DMS79 (cell line): ENCODE measurements at regions not wholly inside any gene's neighbourhood (a gene's known extent, or its start where the extent isn't known, plus 50 kb on each side); places are given as distances from the start of the nearest gene placed in this dataset.

Experiments used
- DNase-seq: peaks from one replicate; lab custom pipeline; 2025; lab: John Stamatoyannopoulos, UW

DNA sequence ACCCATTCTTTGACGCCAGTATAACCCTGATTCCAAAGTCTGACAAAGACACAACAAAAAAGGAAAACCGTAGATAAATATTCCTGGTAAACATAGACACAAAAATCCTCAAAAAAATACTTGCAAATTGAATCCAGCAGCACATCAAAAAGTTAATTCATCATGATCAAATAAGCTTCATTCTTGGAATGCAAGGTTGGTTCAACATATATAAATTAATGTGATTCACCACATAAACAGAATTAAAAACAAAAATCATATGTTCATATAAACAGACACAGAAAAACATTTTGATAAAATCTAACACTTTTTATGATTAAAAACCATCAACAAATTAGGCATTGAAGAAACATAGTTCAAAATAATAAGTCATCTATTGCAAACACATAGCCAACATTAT lies 324.2 kb upstream of the TRPC7 start:
- no peak for DNase-seq

DNA sequence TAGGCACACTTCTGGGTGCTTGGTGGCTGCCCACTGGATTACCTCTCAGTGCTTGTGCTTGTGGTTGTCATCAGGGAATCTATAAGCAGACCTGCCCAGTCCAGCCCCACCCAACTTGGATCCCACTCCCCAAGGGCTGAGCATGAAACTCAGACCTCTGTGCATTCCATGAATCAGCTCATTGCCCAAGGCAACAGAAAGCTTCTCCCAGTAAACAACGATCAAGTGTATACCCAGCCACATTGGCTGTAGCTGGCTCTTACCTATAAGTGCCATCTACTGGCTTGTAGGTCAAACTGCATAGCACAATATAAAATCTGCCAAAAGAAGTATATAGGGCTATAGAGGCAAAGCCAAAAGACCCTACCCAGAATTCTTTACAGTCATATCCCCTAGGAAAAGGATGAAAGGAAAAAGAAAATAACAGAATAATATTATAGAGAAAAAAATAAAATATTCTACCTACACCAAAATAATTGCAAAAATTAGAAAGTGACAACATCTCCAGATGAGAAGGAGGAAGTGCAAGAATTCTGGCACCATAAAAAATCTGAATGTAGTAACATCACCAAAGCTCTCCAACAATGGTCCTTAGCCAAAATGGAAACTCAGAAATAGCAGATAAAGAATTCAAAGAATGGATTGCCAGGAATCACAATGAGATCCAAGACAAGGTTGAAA lies 321.0 kb upstream of the TRPC7 start:
- DNase-seq: no peak

DNA sequence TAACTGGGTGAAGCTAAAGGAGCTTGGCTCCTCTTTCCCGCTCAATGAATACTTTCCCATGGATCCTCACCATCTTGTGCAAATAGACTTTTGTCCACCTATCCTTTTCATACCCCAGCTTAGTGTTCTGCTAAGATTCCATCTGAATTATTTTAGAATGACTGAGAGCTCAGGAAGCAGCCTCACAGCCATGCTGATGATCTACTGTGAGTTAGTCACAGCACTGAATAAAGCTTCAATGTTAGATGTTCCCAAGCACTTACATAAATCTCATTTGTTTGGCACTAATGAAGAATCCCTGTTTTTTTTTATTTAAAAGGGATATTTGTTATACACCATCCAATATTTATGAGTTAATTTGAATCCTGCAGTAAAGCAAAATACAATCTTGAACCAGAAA lies 317.6 kb upstream of the TRPC7 start:
- DNase-seq: no peak

DNA sequence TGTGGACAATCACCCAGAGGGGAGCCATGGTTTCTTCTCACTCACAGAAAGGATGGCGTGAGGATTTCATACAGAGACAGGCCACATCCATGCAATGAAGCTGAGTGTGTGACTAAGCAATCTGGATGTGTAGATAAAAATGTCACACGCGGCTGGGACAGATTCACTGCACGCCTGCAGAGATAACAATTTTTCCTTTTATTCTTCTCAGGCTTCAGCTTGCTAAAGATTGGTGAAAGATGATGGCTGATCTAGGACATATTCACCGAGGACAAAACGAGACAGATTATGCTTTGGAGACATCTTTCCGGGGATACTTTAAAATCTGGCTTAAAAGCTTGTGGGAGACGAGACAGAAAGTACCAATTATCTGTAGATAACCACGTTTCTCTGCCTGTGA lies 313.9 kb upstream of the TRPC7 start:
- no peak for DNase-seq

DNA sequence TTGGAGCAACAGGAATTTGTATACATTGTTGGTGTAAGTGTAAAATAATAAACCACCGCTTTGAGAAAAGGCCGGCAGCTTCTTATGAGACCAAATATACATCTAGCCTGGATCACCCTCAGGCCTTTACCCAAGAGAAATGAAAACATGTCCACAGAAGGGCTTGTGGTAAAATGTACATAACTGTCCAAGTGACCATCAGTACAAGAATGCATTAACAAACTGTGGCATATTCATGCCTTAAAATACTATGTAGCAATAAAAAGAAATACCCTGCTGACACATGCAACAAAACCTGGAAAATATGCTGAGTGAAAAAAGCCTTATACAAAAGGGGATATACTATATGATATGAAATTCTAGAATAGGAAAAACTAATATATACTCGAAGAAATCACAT lies 311.9 kb upstream of the TRPC7 start:
- no peak for DNase-seq

DNA sequence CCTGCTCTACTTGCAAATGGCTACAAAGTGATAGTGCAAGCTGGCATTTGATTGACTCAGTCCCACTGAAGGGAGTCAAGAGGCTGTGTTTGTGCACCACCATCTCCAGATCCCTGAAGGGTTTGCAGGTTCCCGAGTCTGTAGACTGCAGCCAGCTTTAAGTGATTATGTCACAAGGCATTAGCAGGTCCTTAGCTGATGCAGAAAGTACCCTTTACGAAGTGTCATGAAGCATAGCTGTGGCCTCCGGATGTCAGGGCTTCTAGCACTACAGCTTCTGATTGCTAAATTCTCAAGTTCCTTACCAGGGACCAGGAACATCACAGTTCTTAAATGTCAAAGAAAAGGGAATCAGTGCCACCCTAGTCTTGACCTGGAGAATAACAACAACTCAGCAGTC lies 311.3 kb upstream of the TRPC7 start:
- DNase-seq: no peak

DNA sequence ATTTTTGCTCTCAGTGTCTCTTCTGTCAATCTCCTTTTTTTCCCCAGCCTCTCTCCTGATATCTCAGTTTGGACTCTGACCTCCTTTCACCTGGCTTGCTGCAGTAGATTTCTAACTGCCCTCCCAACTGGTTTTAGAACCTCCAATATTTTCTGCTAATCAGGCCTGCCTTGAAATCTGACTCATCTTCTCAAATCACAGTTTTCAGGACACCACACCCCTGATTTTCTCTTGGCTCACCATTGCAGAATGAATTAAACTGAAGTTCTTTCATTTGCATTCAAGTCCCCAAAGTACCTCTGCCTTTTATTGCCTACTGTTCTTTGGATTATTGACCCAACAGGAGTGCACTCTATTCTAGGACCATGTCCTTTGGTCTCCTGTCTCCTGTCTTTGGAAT lies 310.4 kb upstream of the TRPC7 start:
- no peak for DNase-seq

DNA sequence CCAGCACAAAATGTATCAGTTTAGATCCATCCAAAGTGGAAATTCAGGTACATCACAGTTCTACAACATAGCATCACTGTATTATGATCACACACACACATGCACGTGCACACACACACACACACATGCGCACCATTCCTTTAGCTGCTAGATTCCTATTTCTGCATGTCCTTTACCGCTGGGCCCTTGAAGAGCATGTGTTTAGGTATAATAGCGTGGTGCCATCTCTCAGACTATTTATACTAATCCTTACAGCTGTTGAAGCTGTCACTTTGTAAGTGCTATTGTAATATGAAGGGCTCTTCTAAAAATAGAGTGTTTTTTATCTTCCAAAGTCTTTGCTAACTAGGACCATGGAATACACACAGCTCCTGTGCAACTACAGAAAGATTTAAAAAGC lies 308.8 kb upstream of the TRPC7 start:
- no peak for DNase-seq

DNA sequence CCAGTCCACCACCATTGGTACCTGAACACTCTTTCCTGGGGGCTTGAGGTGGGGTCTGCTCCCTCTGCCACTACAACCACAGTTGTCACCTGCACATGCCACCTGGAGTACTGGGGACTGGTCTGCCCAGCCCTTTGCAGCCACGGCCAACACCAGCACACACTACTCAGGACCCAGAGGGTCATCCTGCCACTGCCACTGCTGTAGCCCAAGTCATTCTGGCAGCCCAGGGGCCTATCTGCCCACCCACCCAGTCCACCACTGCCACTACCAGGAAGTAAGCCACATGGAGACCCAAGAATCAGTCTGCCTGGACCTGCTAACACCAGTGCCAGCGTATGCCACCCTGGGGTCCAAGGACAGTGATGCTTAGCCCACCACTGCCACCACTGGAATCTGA lies 302.4 kb upstream of the TRPC7 start:
- DNase-seq: no peak

DNA sequence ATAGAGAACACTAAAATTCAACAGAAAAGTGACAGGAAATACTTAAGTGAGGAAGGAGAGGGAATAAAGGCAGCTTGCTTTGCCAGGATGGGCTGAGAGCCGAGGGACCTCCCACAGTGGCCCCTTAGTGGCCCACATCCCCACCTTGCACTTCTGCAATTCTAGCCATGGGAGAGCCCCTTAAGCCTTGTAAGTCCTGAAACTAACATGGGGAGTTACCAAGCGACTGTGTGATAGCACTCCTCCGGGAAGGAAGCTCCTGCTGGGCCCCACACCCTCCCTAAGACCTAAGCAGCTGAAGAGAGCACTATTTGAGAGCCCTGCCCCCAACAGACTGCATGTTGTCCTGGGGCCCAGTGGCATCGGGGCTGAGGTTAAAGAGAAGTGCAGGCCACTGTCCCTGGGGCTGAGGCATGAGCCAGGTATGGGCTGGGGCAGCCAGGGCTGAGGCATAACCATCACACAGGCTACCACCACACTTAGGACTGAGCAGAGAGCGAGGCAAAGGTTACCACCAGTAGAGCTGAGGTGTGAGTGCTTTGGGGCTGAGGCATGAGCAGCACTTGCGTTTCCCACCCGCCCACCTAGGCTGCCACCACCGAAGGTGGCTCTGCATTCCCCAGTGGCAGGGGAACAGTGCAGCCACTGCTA lies 301.8 kb upstream of the TRPC7 start:
- no peak for DNase-seq

DNA sequence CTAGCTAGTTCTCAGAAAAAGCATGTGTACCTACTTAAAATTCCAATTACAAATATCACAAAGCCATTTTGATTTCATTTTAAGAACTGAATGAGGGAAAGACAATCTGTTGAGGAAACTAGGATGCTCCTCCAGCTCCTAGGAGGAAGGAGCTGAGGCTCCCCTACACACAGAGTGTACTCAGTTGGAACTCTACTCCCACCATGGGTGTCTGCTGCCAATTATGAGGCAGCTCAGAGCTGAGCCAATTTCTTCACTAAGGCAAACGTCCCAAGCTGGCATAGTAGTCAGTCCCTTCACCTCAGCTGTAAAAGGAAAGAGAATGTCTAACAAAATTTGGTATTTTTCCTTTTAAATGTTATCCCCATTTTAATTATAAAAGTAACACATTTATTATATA lies 300.0 kb upstream of the TRPC7 start:
- DNase-seq: no peak

DNA sequence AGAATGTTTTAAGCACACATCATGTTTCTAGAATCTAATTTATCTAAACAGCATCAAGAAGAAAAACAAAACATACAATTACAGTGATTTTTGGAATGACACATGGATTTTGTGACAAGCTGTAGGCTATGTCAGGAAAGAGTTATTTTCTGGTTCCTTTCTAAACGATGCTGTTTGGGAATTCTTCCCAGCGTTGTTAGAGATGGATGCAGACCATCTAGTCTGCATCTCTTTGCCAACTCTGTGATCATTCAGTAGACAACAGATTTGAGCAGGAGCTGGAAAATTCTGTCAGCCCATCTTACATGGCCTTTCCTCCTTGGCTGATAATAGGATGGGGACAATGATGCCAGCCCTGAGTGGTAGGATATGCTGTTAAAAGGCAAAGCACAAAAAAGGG lies 295.7 kb upstream of the TRPC7 start:
- DNase-seq: no peak

DNA sequence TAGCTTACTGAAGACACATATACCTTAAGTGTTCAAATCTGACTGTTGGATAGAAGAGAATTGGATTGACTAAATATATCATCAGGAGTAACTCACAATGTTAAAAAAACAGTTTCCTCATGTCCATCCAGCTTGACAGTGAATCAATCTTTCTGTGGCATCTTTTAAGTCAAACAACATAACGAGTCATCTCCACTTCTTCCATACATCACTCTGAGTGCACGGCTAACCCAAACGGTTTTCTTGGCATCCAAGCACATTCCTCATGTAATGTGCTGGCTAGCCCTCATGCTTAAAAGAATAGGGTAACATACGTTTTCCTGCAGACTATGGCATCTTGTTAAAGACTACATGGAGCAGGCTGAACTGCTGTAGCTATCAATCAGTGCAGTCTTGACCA lies 291.5 kb upstream of the TRPC7 start:
- DNase-seq: no peak

DNA sequence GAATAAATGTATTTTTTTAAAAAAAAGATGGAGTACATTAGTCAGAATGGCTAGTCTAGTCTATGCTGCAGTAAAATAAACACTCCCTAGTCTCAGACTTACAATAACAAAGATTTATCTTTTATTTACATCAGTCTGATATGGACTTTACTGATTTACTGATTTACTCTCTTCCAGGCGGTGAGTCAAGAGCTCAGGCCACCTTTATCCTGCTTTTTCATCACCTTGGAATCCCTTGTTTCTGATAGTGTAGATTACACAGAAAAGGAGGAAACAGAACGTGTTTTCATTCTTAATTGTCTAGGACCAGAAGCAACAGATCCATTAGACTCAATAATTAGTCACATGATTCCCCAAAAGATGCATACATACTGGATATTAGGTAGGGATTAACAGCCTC lies 290.1 kb upstream of the TRPC7 start:
- no peak for DNase-seq

DNA sequence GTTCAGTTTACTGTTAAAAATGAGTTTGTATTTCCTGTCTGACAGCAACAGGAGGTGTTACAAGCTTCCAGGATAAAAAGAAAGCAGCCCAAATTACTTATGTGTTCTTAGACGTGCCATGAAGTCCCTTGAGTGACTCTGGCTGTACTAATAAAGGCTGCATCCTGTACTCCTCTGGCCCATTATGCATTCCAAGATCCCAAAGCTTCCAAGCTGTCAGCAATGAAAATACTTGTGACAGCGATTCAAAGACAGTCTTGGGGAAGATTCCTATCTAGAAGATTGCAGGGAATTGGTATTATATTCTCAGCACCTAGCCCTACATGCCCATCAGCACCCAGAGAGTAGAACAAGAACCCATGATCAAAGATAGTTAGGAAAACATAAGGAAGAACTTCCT lies 281.6 kb upstream of the TRPC7 start:
- no peak for DNase-seq

DNA sequence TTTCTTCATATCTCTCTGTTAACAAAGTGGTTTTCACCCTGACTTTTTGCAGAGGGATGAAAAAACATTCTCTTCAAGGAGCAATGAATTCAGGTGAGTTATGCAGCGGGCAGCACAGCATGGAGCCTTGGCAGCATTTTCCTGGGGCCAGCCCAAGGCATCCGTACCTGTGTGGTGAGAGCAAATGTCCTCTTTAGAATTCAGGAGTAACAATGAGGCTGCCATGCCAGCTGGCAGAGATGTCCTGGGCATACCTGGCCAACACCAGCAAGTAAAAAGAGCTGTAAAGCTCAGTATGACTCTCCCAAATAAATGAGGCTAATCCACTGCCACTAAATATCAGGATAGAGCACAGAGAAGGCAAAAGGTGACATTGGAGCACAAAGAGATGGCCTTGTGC lies 277.6 kb upstream of the TRPC7 start:
- DNase-seq: no peak

DNA sequence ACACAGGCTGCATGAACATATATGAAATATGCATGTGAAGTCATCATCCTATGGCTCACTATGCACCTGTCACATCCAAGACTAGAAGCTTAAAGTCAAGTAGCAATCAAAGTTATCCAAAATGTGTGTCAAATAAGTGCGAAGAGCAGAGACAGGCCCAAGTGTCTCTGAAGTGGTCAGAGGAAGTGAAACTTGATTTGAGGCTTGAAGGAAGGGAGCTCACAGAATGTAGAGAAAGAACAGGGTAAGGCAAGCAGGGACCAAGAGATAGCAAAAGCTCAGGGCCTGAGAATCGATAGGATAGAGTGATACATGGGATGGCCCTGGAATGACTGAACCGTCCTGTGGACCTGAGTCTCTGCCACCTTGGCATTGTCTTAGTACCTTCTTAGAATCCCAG lies 274.3 kb upstream of the TRPC7 start:
- no peak for DNase-seq

DNA sequence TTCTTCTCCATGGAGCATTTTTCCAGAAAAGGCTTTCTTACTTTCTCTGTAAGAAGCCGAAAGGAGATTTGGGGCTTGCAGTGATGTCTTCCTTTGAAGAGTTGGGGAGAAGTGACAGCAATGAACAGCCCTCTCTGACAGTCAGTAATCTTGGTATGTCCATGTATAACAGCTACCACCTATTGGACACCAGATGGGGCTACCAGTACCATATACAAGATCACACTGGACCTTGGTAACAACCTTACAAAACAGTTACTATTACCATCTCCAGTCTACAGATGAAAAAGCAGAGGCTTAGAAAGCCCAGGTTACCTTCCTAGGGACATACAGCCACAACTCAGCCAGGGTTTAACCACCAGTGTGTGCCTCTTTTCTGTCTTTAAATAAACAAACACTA lies 272.7 kb upstream of the TRPC7 start:
- DNase-seq: no peak

DNA sequence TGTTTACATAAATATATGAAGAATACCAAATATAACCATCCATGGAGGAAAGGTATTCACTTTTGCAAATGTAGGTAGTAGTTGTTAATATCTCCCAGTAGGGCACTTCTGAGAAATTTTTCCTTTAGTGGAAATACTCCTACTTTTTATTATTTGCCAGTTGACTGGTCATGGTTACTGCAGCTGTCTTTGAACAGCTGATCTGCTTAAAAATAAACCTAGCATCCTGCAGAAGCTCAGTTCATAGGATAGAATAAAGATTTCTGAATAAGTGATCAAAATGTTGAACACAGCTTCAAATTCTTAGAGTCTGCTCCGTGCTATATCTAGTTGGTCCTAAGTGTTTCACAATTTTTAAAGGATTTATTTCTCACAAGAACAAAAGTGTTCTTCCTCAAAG lies 270.7 kb upstream of the TRPC7 start:
- no peak for DNase-seq

DNA sequence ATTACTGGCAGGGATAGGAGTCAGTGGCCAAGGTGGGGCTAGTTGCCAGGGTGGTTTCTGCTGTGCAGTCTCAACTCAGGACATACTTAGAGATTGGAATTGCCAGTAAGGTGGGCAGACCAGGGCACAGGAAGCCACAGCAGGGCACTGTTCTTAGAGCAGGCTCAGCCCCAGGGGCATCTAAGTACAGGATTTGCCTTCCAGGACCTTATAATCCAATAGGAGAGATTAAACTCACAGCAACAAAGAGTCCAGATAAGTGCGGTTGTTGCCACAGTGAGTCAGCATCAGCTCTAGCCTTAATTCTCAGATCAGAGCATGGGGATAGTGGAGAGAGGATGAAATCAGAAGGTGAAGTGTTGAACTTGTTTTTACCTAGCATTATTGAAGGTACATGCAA lies 265.8 kb upstream of the TRPC7 start:
- no peak for DNase-seq

DNA sequence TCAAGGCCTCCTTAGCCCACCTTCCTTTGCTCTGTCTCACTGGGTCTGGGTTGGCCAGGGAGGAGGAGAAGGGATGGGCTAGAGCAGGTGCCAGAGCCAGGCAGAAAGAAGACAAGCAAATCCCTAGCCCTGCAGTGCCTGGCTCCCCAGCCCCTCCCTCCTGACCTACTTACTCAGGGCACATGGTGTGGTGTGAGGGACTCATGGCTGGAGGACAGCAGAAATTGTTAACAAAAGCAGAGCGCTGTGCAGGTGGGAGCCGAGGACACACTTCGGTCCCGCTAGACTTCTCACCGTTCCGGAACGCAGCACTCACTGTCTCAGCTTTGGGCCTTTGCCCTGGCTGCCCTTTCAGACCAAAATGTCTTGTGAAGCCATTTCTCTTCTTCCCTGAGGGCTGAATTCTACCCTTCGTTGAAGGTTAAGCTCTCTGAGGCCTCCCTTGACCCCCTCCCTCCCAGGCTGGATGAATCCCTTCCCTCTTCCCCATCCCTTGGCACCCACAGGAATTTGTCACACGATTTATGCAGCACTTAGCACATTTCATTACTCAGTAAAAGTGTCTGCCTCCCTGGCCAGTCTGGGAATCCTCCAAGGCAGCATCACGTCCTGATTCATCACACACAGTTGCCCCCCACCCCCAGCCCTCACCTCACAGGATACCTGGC lies 263.9 kb upstream of the TRPC7 start:
- no peak for DNase-seq

DNA sequence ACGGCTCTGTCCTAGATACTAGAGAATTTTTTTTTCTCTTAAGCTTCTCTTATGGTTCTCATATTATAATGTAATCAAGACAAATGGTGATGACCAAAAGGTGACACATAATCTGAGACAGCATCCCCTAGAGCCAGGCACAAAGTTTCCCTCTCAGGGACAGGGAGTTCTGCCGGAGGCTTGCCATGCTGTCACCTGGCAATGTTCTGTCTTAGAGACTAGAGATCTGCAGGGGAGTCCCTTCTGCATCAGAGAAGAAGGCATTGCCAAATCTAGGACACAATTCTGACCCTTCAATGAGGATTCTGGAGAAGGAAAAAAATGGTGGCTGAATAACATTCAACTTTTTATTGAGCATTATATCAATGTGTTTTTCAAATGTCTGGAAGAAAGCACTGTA lies 261.2 kb upstream of the TRPC7 start:
- no peak for DNase-seq

DNA sequence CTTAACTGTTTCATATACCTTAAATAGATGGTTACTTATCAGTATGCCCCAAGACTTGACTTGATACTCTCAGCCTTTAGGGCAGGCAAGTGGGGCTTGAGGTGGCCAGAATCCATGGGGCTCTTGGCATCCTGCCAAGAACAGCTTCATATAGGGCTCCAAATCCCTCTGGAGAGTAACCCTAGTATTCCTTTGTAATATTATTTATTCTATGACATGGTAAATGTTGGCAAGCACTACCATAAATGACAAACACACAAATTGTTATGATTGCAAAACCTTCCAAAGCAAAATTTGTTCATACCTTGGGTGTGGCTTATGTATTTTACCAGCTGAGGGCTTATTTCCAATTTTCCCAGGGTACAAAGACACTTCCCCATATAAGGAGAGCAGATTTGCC lies 257.4 kb upstream of the TRPC7 start:
- no peak for DNase-seq

DNA sequence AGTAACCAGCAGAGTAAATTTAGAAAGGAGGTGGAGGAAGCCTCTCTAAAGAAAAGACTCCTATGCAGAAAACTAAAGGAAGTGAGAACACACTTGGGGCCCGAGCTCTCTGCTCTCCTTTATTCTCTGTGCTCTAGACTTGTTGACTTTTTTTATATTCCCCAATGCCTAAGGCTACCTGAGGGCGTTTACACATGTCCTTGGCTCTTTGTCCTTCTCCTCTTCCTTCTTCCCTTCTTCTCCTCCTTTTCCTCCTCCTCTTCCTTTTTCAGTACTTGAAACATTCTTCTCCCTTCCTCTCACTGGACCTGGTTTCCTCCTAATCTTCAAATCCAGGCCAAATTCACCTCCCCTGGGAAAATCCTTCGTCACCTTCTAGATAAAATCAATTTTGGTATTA lies 256.4 kb upstream of the TRPC7 start:
- DNase-seq: no peak
